ENCODE measurements at regions not wholly inside any gene's neighbourhood (a gene's known extent, or its start where the extent isn't known, plus 50 kb on each side); places are given as distances from the start of the nearest gene placed in this dataset.

DNA sequence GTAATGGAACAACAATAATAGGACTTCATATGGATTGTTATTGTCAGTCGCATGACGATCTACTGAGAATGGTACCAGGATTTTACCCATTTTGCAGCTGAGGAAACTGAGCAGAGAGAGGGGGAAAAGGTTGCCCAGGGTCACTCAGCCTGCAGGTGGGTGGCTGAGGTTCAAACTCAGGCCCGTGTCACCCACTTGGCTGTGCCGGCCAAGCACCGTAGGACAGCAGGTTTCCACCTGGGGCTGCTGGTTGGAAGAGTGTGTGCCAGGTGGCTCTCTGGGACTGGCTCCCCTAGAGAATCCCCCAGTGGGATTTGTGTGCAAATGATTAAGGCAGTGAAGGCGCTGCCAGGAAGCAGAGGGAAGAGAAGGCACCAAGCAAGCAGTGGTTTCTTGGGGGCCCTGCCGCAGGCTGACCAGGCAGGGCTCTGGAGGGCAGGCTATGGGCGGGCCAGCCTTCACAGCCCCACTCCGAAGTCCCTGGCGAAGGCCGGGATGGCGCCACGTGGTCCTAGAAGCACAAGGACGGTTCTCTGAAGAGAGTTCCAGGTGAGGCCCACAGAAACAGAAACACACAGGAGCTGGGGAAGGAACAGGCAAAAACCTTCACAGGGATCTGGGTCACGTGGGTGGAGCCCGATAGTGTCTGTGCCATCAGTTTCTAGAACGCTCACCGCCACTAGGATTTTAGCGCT is 163.5 kb downstream of the IRF8 start:
- ATAC-seq, result no peak
- H3K4me1 Mint-ChIP-seq, result no peaks in the 10 kb centered on the region
- peaks cover 2% of the 10 kb centered on the region for H3K27me3 Mint-ChIP-seq
- no peak overlapping the region for H3K4me3 Mint-ChIP-seq
- no peak overlapping the region for H3K27ac Mint-ChIP-seq
- no peaks in the 10 kb centered on the region for H3K36me3 Mint-ChIP-seq (ENCODE audit: low read depth)
- POLR2A ChIA-PET, result no interaction called here
- no peak for DNase-seq
- intact Hi-C loops (cut with DNase I, micrococcal nuclease), result no loop called here
- no peaks in the 10 kb centered on the region for H3K9me3 Mint-ChIP-seq (ENCODE audit: low read depth)
- CTCF ChIA-PET, result no interaction called here

DNA sequence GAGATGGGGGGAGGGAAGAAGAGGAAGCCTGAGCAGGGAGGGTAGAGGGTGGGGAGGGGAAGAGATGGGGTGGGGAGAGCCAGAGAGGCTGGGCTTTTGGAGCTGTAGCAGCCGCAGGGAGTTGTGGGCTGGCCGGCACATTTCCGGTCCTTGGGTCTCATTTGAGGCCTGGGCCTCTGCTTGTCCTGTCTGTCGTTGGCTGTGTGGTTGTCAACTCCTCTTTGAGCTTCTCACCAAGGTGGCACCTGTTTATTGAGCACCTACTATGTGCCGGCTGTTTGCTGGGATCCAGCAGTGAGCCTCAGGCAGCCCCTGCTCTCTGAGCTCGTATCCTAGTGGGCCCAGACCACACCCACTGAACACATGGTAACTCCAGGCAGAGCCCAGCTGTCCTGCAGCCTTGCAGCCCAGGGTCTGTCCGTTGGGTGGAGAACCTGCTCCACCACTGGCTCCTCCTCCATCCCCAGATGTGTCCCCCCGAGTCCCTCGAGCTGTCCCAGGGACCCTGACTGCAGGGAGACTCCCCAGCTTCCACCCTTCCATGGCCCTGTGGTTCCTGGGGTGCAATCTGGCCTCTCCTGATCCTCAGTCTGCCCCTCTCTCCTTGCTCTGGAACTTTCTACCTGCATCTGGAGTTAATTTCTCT is 164.9 kb downstream of the IRF8 start:
- Mint-ChIP-seq H3K27me3 (peaks cover 2% of the 10 kb centered on the region), H3K36me3 (ENCODE audit: low read depth) (no peaks in the 10 kb centered on the region), H3K4me3 (no peak overlapping the region), H3K9me3 (ENCODE audit: low read depth) (no peaks in the 10 kb centered on the region), H3K27ac (no peak overlapping the region), H3K4me1 (no peaks in the 10 kb centered on the region)
- ChIA-PET CTCF (interaction anchor here (0.8 to 1.3 kb wide), 2 partner anchors 9 to 121 kb away, joined by 4 read pairs; no protein-coding TSS in a partner anchor), POLR2A (no interaction called here)
- ATAC-seq, result no peak
- intact Hi-C loops (cut with DNase I, micrococcal nuclease), result no loop called here
- no peak for DNase-seq

DNA sequence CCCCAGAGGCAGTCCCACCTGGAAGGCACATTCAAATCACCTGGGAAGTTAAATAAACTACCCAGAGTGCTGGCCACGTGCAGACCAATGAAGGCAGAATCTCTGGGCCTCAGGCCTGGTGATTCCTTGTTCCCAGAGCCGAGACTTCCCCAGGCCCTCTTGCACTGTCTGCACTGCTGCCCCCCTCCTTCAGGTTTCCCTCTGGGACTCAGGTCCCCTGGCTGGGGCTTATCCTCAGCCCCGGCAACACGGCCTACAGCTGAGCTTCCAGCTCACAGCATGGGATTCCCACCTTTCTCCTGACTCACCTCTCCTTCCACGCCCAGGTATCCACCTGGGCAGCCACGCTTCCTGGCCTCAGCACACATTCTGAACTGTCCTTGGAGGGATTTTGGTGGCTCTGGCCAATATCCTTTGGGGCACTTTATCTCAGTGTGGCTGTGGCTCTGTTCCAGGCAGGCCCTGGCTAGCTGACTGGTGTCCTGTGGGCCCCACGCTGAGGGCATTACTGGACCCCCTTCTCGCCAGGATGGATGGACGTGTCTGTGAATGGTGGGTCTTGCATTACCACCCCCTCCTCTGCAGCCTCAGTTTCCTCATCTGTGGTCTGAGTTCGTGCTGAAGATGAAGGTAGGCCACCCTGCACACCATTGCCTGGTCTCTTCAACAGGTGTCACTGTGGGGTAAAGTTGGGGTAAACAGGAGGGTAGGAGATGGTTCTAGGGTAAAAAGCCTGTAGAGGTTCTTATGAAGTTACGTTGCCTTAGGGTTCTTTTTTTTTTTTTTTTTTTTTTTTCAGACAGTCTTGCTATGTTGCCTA is 165.7 kb downstream of the IRF8 start:
- H3K27ac Mint-ChIP-seq, result no peak overlapping the region

DNA sequence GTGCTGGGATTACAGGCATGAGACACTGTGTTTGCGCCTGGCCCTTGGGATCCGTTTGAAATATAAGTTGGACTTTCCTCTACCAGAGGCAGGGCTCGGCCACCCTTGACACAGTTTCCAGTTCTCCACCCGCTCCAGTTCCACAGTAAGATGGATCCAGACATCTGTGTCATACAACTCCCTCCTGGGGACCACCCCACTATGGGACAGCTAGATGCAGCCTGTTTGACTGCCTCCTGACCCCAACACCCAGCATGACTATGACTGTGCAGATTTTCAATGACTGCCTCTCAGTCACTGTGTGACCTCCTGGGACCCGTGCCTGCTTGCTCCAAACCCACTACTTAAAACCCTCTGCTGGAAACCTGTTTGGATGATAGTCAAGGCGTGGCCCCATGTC is 166.7 kb downstream of the IRF8 start:
- no peaks in the 10 kb centered on the region for H3K9me3 Mint-ChIP-seq (ENCODE audit: low read depth)
- DNase-seq, result no peak
- no peaks in the 10 kb centered on the region for H3K36me3 Mint-ChIP-seq (ENCODE audit: low read depth)
- no peaks in the 10 kb centered on the region for H3K4me1 Mint-ChIP-seq
- H3K4me3 Mint-ChIP-seq, result no peak overlapping the region
- H3K27me3 Mint-ChIP-seq, result peaks cover 2% of the 10 kb centered on the region
- no peak overlapping the region for H3K27ac Mint-ChIP-seq
- intact Hi-C loops (cut with DNase I, micrococcal nuclease), result no loop called here
- POLR2A ChIA-PET, result no interaction called here
- CTCF ChIA-PET, result no interaction called here
- ATAC-seq, result no peak

More for the DNA sequence above, 165.7 kb downstream of the IRF8 start:
- DNase-seq (no peak), ATAC-seq (no peak)
- intact Hi-C loops (cut with DNase I, micrococcal nuclease), result no loop called here
- Mint-ChIP-seq H3K36me3 (ENCODE audit: low read depth) (no peaks in the 10 kb centered on the region), H3K4me1 (no peaks in the 10 kb centered on the region), H3K4me3 (no peak overlapping the region), H3K27me3 (peaks cover 2% of the 10 kb centered on the region), H3K9me3 (ENCODE audit: low read depth) (no peaks in the 10 kb centered on the region)
- CTCF ChIA-PET, result interaction anchor here (0.8 to 1.3 kb wide), 2 partner anchors 8 to 121 kb away, joined by 4 read pairs; no protein-coding TSS in a partner anchor
- POLR2A ChIA-PET, result no interaction called here

DNA sequence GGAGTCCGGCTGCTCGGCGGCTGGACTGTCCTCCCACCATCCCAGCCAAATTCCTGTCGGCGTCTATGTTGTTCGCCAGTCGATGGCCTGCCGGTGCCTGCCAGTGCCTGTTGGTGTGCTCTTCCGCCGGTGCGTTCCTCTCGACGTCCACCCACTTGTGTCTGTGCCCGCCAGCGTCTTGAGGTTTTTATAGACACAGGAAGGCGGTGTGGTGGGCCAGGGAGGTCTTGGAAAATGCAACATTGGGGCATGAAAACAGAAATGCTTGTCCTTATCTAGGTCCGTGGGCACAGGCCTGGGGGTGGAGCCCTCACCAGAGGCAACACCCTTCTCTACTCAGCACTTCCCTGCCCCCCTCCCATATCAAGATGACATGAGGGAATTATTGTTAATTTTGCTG is 167.8 kb downstream of the IRF8 start:
- Mint-ChIP-seq H3K4me1 (no peaks in the 10 kb centered on the region), H3K27ac (no peak overlapping the region), H3K27me3 (peaks cover 2% of the 10 kb centered on the region), H3K4me3 (no peak overlapping the region), H3K36me3 (ENCODE audit: low read depth) (no peaks in the 10 kb centered on the region), H3K9me3 (ENCODE audit: low read depth) (no peaks in the 10 kb centered on the region)
- intact Hi-C loops (cut with DNase I, micrococcal nuclease), result no loop called here
- CTCF ChIA-PET, result interaction anchor here (0.7 kb wide), 1 partner anchor 16 kb away, joined by 3 read pairs; no protein-coding TSS in a partner anchor
- DNase-seq, result no peak
- POLR2A ChIA-PET, result no interaction called here
- no peak for ATAC-seq

DNA sequence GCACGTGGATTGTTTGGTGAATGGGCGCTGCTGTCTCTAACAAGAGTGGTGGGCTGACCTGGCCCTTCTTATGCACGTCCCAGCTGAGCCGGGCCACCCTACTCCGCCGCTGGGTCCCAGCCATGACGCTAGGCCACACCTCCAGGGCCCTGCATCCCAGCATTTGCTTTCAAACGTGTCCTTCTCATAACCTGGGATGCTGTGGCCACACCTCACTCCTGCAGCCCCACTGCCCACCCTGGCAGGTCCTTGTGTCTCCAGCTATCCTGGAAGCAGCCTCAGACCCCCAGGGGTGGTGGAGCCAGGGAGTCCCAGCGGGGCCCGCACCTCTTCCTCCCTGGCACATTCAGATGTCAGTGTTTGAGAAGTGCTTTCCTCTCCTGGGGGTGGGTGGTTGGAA is 168.6 kb downstream of the IRF8 start:
- Mint-ChIP-seq H3K27ac (no peak overlapping the region), H3K36me3 (ENCODE audit: low read depth) (no peaks in the 10 kb centered on the region), H3K4me1 (no peaks in the 10 kb centered on the region), H3K4me3 (no peak overlapping the region), H3K27me3 (peaks cover 5% of the 10 kb centered on the region), H3K9me3 (ENCODE audit: low read depth) (no peaks in the 10 kb centered on the region)
- DNase-seq (no peak), ATAC-seq (no peak)
- ChIA-PET POLR2A (no interaction called here), CTCF (interaction anchor here (0.7 kb wide), 1 partner anchor 15 kb away, joined by 3 read pairs; no protein-coding TSS in a partner anchor)
- intact Hi-C loops (cut with DNase I, micrococcal nuclease), result no loop called here

DNA sequence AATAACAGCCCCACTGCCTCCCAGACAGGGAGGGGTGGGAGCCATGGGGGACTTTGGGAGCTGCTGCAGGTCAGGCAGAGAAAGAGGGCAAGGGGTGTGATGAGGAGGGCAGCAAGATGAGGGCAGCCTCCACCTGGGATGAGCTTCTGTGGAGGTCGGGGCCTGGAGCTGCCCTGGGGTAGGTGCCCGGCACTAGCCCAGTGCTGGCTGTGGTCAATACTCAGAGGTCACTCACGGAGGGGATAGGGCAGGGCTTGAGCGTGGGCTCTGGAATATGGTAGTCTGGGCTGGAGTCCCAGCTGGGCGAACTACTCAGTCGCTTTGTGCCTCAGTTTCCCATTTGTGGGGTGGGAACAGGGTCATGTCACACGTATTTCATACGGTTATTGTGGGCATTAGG is 169.0 kb downstream of the IRF8 start:
- no peak overlapping the region for H3K4me3 Mint-ChIP-seq
- no peak for DNase-seq
- H3K36me3 Mint-ChIP-seq (ENCODE audit: low read depth), result no peaks in the 10 kb centered on the region
- H3K27me3 Mint-ChIP-seq, result peaks cover 5% of the 10 kb centered on the region
- H3K4me1 Mint-ChIP-seq, result no peaks in the 10 kb centered on the region
- ChIA-PET CTCF (no interaction called here), POLR2A (no interaction called here)
- H3K27ac Mint-ChIP-seq, result no peak overlapping the region
- intact Hi-C loops (cut with DNase I, micrococcal nuclease), result no loop called here
- H3K9me3 Mint-ChIP-seq (ENCODE audit: low read depth), result no peaks in the 10 kb centered on the region
- ATAC-seq, result no peak

DNA sequence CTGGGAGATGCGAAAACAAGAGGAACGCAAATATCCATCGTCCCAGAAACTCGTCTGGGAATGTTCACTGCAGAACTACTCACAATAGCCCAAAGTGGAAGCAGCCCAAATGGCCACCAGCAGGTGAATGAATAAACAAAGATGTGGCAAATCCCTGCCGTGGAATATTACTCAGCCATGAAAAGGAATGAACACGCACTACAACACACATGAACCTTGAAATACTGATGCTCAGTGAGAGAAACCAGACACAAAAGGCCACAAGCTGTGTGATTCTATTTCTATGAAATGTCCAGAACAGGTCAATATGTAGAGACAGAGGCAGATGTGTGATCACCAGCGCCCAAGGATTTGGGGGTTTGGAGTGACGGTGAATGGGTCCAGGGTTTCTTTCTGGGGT is 169.8 kb downstream of the IRF8 start:
- Mint-ChIP-seq H3K27ac (no peak overlapping the region), H3K4me1 (no peaks in the 10 kb centered on the region), H3K4me3 (no peak overlapping the region), H3K9me3 (ENCODE audit: low read depth) (no peaks in the 10 kb centered on the region), H3K27me3 (peaks cover 5% of the 10 kb centered on the region), H3K36me3 (ENCODE audit: low read depth) (no peaks in the 10 kb centered on the region)
- DNase-seq, result no peak
- ChIA-PET CTCF (no interaction called here), POLR2A (no interaction called here)
- intact Hi-C loops (cut with DNase I, micrococcal nuclease), result no loop called here
- no peak for ATAC-seq

DNA sequence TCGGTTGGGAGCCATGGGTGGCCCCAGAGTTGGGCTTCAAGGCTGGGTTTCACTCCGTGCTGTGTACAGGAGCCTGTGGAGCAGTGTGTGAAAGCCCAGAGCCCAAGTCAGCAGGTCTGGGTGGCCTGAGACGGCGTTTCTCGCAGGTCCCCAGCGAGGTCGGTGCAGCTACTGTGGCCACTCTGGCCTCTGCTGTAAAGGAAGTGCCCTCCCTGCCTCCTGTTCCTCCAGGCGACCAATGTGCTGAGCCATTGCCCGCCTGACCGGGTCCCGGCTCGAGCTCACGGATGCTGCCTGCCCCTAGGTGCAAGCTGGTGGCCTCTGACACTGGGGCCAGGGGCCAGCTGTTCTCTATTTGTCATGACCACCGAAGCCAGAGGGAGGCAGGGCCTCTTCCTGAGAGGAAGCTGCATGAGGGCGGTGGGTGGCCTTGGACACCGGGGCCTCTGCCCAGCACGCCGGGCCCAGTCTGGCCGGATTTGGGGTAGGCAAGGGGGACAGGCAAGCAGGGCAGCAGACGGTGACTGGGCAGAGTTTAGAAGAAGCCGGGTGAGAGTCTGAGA is 170.9 kb downstream of the IRF8 start:
- no peaks in the 10 kb centered on the region for H3K36me3 Mint-ChIP-seq (ENCODE audit: low read depth)
- no peaks in the 10 kb centered on the region for H3K9me3 Mint-ChIP-seq (ENCODE audit: low read depth)
- ATAC-seq (no peak), DNase-seq (no peak)
- no peak overlapping the region for H3K4me3 Mint-ChIP-seq
- CTCF ChIA-PET, result interaction anchor here (0.8 kb wide), 1 partner anchor 680 kb away, joined by 5 read pairs; no protein-coding TSS in a partner anchor
- H3K27me3 Mint-ChIP-seq, result peaks cover 8% of the 10 kb centered on the region
- no peak overlapping the region for H3K27ac Mint-ChIP-seq
- intact Hi-C loops (cut with DNase I, micrococcal nuclease), result no loop called here
- POLR2A ChIA-PET, result no interaction called here
- H3K4me1 Mint-ChIP-seq, result no peaks in the 10 kb centered on the region

DNA sequence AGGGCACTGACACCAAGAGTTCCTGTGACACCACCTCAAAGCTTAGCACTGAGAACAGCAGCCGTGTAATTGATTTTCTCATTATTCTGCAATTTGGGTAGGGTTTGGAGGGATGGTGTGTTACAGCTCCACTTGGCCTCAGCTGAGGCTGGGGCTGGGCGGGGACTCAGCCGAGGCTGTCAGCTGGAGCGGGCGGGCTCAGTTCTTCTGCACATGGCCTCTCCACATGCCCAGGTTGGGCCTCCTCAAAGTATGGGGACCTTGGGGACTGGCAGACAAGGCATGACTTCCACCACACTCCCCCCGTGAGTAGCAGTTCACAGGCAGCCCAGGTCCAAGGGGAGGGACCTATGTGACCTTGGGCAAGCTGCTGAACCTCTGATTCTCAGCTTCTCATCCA is 171.5 kb downstream of the IRF8 start:
- Mint-ChIP-seq H3K27ac (no peak overlapping the region), H3K4me3 (no peak overlapping the region), H3K4me1 (no peaks in the 10 kb centered on the region), H3K36me3 (ENCODE audit: low read depth) (no peaks in the 10 kb centered on the region), H3K27me3 (peaks cover 8% of the 10 kb centered on the region), H3K9me3 (ENCODE audit: low read depth) (no peaks in the 10 kb centered on the region)
- ATAC-seq, result no peak
- intact Hi-C loops (cut with DNase I, micrococcal nuclease), result no loop called here
- ChIA-PET POLR2A (no interaction called here), CTCF (interaction anchor here (0.7 to 0.8 kb wide), 2 partner anchors 494 to 680 kb away, joined by 3 to 5 read pairs; no protein-coding TSS in a partner anchor)
- DNase-seq, result no peak

DNA sequence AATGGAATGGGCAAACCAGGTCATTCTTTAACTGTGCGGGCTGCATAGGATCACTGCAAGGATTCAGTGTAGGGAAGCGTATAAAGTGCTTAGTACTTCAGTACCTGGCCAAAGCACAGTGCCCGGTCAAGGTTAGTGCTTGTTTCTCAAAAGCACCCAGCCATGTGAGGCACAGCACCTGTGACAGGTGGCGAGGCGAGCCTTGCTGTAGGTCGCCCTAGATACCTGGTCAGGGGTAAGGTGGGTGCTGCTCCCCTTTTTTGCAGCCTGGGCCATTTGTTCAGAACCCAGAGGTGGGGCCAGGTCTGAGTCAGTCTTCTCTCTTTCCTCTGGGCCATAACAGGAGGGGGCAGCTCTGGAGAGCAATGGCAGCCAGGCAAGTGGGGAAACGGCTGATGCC is 172.0 kb downstream of the IRF8 start:
- no peak for DNase-seq
- ChIA-PET POLR2A (no interaction called here), CTCF (interaction anchor here (0.7 kb wide), 1 partner anchor 494 kb away, joined by 3 read pairs; no protein-coding TSS in a partner anchor)
- H3K9me3 Mint-ChIP-seq (ENCODE audit: low read depth), result no peaks in the 10 kb centered on the region
- H3K27me3 Mint-ChIP-seq, result peaks cover 8% of the 10 kb centered on the region
- ATAC-seq, result no peak
- intact Hi-C loops (cut with DNase I, micrococcal nuclease), result no loop called here
- H3K27ac Mint-ChIP-seq, result no peak overlapping the region
- no peaks in the 10 kb centered on the region for H3K4me1 Mint-ChIP-seq
- no peak overlapping the region for H3K4me3 Mint-ChIP-seq
- no peaks in the 10 kb centered on the region for H3K36me3 Mint-ChIP-seq (ENCODE audit: low read depth)

Data from activated CD4-positive, alpha-beta T cell treated with anti-CD3 and anti-CD28 coated beads for 36 hours (primary cell).